Germinal center (tissue), 1 donor: ENCODE measurements at regions not wholly inside any gene's neighbourhood (a gene's known extent, or its start where the extent isn't known, plus 50 kb on each side); places are given as distances from the start of the nearest gene placed in this dataset.
"Not testable (repeated sequence)": the region's sequence is repeated elsewhere in the genome, so short reads cannot be mapped to it uniquely, and the experiment has no call there.

Experiments
- DNase-seq: peaks from one replicate; pipeline ENCODE4 v3.0.0; 2012; ENCODE audit warnings: mixed read lengths, low spot score

GRCh38 chr5:97234380-97234779, 51.3 kb upstream of the RIOK2 start:
- not testable (repeated sequence) for DNase-seq

GRCh38 chr5:97242341-97242740, 59.3 kb upstream of the RIOK2 start:
- no peak for DNase-seq

GRCh38 chr5:97243353-97243752, 60.3 kb upstream of the RIOK2 start:
- DNase-seq, result no peak

GRCh38 chr5:97245386-97245785, 62.3 kb upstream of the RIOK2 start:
- DNase-seq, result no peak

GRCh38 chr5:97250113-97250512, 67.1 kb upstream of the RIOK2 start:
- no peak for DNase-seq

GRCh38 chr5:97266076-97266475, 83.0 kb upstream of the RIOK2 start:
- DNase-seq, result no peak

- DNase-seq, result no peak
Measured at GRCh38 chr5:97266576-97266975, 83.5 kb upstream of the RIOK2 start.

GRCh38 chr5:97267767-97268166, 84.7 kb upstream of the RIOK2 start:
- no peak for DNase-seq

GRCh38 chr5:97276474-97277120, 93.5 kb upstream of the RIOK2 start:
- DNase-seq, result no peak

- DNase-seq, result no peak
Measured at GRCh38 chr5:97281257-97281656, 98.2 kb upstream of the RIOK2 start.

GRCh38 chr5:97297063-97297703, 114.1 kb upstream of the RIOK2 start:
- DNase-seq, result peak; percentile 3

- DNase-seq, result no peak
Measured at GRCh38 chr5:97297704-97298091, 114.7 kb upstream of the RIOK2 start.

- DNase-seq, result not testable (repeated sequence)
Measured at GRCh38 chr5:97301181-97301580, 118.1 kb upstream of the RIOK2 start.

GRCh38 chr5:97338729-97339128, 155.7 kb upstream of the RIOK2 start:
- no peak for DNase-seq

GRCh38 chr5:97355775-97356174, 172.7 kb upstream of the RIOK2 start:
- peak; percentile 6 for DNase-seq

GRCh38 chr5:97363577-97363976, 180.5 kb upstream of the RIOK2 start:
- DNase-seq, result no peak

- no peak for DNase-seq
Measured at GRCh38 chr5:97364731-97365130, 181.7 kb upstream of the RIOK2 start.

GRCh38 chr5:97365163-97365845, 182.3 kb upstream of the RIOK2 start:
- DNase-seq, result no peak

- DNase-seq, result no peak
Measured at GRCh38 chr5:97365918-97366317, 182.9 kb upstream of the RIOK2 start.

GRCh38 chr5:97375959-97376358, 192.9 kb upstream of the RIOK2 start:
- DNase-seq, result no peak

GRCh38 chr5:97377582-97377981, 194.5 kb upstream of the RIOK2 start:
- DNase-seq, result no peak

- DNase-seq, result no peak
Measured at GRCh38 chr5:97383996-97384395, 200.9 kb upstream of the RIOK2 start.

- DNase-seq, result no peak
Measured at GRCh38 chr5:97388794-97389193, 205.7 kb upstream of the RIOK2 start.
